ENCODE measurements at regions not wholly inside any gene's neighbourhood (a gene's known extent, or its start where the extent isn't known, plus 50 kb on each side); places are given as distances from the start of the nearest gene placed in this dataset.

DNA sequence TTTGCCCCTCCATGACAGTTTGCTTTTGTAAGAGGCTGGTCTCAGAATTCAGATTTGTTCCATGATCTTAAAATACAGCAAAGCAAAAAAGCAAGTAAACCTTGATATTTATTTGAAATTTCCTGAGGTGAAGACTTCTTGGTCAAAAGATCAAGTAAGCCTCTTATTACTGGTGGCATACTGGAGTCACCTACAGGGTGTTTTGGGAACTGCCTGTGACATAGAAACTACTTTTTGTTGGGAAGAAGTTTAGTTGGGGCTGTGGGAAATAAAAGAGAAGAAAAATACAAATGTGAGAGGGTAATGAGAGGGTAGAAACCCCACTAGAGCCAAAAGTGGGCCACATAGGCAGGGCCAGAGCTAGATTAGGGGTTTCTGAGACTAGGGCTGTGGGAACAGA lies 217.9 kb downstream of the OTUD1 start:
- TF ChIP-seq TAF1 (IDR thresholded peaks at IDR 0.05; ENCODE audit: borderline replicate concordance, insufficient read depth, low read length) (no peak), FOXP2 (optimal IDR thresholded peaks at IDR 0.05; ENCODE audit: borderline replicate concordance, extremely low read depth, extremely low read length, insufficient read depth) (no peak), POLR2AphosphoS5 (IDR thresholded peaks at IDR 0.05; ENCODE audit: low read depth, low read length) (no peak), SIN3A (IDR thresholded peaks at IDR 0.05; ENCODE audit: borderline replicate concordance, insufficient read depth, low read length) (no peak)
- TF ChIP-seq, protein P1, sequence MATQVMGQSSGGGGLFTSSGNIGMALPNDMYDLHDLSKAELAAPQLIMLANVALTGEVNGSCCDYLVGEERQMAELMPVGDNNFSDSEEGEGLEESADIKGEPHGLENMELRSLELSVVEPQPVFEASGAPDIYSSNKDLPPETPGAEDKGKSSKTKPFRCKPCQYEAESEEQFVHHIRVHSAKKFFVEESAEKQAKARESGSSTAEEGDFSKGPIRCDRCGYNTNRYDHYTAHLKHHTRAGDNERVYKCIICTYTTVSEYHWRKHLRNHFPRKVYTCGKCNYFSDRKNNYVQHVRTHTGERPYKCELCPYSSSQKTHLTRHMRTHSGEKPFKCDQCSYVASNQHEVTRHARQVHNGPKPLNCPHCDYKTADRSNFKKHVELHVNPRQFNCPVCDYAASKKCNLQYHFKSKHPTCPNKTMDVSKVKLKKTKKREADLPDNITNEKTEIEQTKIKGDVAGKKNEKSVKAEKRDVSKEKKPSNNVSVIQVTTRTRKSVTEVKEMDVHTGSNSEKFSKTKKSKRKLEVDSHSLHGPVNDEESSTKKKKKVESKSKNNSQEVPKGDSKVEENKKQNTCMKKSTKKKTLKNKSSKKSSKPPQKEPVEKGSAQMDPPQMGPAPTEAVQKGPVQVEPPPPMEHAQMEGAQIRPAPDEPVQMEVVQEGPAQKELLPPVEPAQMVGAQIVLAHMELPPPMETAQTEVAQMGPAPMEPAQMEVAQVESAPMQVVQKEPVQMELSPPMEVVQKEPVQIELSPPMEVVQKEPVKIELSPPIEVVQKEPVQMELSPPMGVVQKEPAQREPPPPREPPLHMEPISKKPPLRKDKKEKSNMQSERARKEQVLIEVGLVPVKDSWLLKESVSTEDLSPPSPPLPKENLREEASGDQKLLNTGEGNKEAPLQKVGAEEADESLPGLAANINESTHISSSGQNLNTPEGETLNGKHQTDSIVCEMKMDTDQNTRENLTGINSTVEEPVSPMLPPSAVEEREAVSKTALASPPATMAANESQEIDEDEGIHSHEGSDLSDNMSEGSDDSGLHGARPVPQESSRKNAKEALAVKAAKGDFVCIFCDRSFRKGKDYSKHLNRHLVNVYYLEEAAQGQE (IDR thresholded peaks at IDR 0.05; ENCODE audit: insufficient read depth in 1 of 2, low read depth in 2 of 2, low read length in 2 of 2): no peak

GRCh38 chr10:23657677-23658076 lies 218.8 kb downstream of the OTUD1 start:
- TF ChIP-seq TAF1 (IDR thresholded peaks at IDR 0.05; ENCODE audit: borderline replicate concordance, insufficient read depth, low read length) (no peak), SIN3A (IDR thresholded peaks at IDR 0.05; ENCODE audit: borderline replicate concordance, insufficient read depth, low read length) (no peak), FOXP2 (optimal IDR thresholded peaks at IDR 0.05; ENCODE audit: borderline replicate concordance, extremely low read depth, extremely low read length, insufficient read depth) (no peak), POLR2AphosphoS5 (IDR thresholded peaks at IDR 0.05; ENCODE audit: low read depth, low read length) (no peak)
- TF ChIP-seq, protein P1 (IDR thresholded peaks at IDR 0.05; ENCODE audit: insufficient read depth in 1 of 2, low read depth in 2 of 2, low read length in 2 of 2): no peak

GRCh38 chr10:23675585-23675984 lies 236.7 kb downstream of the OTUD1 start:
- TF ChIP-seq POLR2AphosphoS5 (IDR thresholded peaks at IDR 0.05; ENCODE audit: low read depth, low read length) (no peak), TAF1 (IDR thresholded peaks at IDR 0.05; ENCODE audit: borderline replicate concordance, insufficient read depth, low read length) (no peak), SIN3A (IDR thresholded peaks at IDR 0.05; ENCODE audit: borderline replicate concordance, insufficient read depth, low read length) (no peak), FOXP2 (optimal IDR thresholded peaks at IDR 0.05; ENCODE audit: borderline replicate concordance, extremely low read depth, extremely low read length, insufficient read depth) (no peak)
- TF ChIP-seq, protein P1 (IDR thresholded peaks at IDR 0.05; ENCODE audit: insufficient read depth in 1 of 2, low read depth in 2 of 2, low read length in 2 of 2): no peak

GRCh38 chr10:23676296-23676695 lies 237.4 kb downstream of the OTUD1 start:
- TF ChIP-seq TAF1 (IDR thresholded peaks at IDR 0.05; ENCODE audit: borderline replicate concordance, insufficient read depth, low read length) (no peak), SIN3A (IDR thresholded peaks at IDR 0.05; ENCODE audit: borderline replicate concordance, insufficient read depth, low read length) (no peak), POLR2AphosphoS5 (IDR thresholded peaks at IDR 0.05; ENCODE audit: low read depth, low read length) (no peak), FOXP2 (optimal IDR thresholded peaks at IDR 0.05; ENCODE audit: borderline replicate concordance, extremely low read depth, extremely low read length, insufficient read depth) (no peak)
- TF ChIP-seq, protein P1 (IDR thresholded peaks at IDR 0.05; ENCODE audit: insufficient read depth in 1 of 2, low read depth in 2 of 2, low read length in 2 of 2): no peak

DNA sequence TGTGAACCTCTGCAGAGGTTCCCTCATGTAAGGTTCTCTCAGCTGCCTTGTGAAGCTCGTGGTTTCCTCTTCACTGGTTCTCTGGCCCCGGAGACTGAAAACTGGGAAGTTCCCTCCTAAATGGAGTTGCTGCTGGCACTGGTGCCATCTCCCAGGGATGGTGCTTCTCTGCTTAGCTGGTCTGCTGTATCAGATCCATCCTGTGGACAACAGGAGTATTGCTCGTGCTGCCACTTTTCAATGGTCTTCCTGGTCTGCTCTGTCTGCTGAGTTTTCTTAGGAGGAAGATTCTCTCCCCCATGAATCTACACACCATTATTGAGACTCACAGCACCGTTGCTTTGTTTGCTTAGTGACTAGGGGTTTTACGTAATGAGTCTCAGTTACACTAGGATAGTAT lies 247.8 kb downstream of the OTUD1 start:
- no peak for TF ChIP-seq POLR2AphosphoS5 (IDR thresholded peaks at IDR 0.05; ENCODE audit: low read depth, low read length)
- TF ChIP-seq TAF1 (IDR thresholded peaks at IDR 0.05; ENCODE audit: borderline replicate concordance, insufficient read depth, low read length): no peak
- TF ChIP-seq FOXP2 (optimal IDR thresholded peaks at IDR 0.05; ENCODE audit: borderline replicate concordance, extremely low read depth, extremely low read length, insufficient read depth): no peak
- TF ChIP-seq, protein P1 (IDR thresholded peaks at IDR 0.05; ENCODE audit: insufficient read depth in 1 of 2, low read depth in 2 of 2, low read length in 2 of 2): no peak
- no peak for TF ChIP-seq SIN3A (IDR thresholded peaks at IDR 0.05; ENCODE audit: borderline replicate concordance, insufficient read depth, low read length)
